A549 (cell line): ENCODE measurements at regions not wholly inside any gene's neighbourhood (a gene's known extent, or its start where the extent isn't known, plus 50 kb on each side); places are given as distances from the start of the nearest gene placed in this dataset.

Experiments used
- ATAC-seq, 2 experiments: fragments of 200-7000 bp in 1 of 2; fragments of >200 bp in 1 of 2; cut with Nextera tagmentation in 1 of 2; cut with Tn5 transposase in 1 of 2; 3 replicates each; pipeline versions ENCODE4 v1.8.0 to v1.9.1; 2018 to 2020; ENCODE audit warnings: mild to moderate bottlenecking in 1 of 2, moderate library complexity in 1 of 2
- CTCF ChIA-PET: fragments of 300-600 bp; sonication (Branson Sonifier 250); formaldehyde crosslinking; extraction: SDS; loops from one replicate; lab custom pipeline; 2021; ENCODE audit warnings: antibody characterized with exemption, inconsistent platforms; lab: Yijun Ruan, JAX
- POLR2A ChIA-PET: fragments of 350-600 bp; formaldehyde crosslinking; extraction: SDS; loops from one replicate; lab custom pipeline; 2021; ENCODE audit warnings: antibody characterized with exemption, inconsistent platforms; lab: Yijun Ruan, JAX
- DNase-seq, 2 experiments: peaks; one replicate each; pipeline versions ENCODE4 v3.0.0 to v3.0.0-alpha.2; 2011 to 2016; ENCODE audit warnings: low read depth in 1 of 2, low spot score in 1 of 2
- FAIRE-seq: peaks from 2 replicates; lab custom pipeline; 2011; peaks lifted over from hg19 to GRCh38; lab: Jason Lieb, UNC
- H3K27ac ChIP-seq, 2 experiments: fragments of >200 bp; sonication (Bioruptor Twin); formaldehyde crosslinking; 3 replicates each; pipeline ENCODE4 v1.5.1; 2016 to 2017
- H3K4me1 ChIP-seq: fragments of >200 bp; sonication (Bioruptor Twin); formaldehyde crosslinking; 3 replicates; pipeline ENCODE4 v1.6.1; 2016
- H3K4me2 ChIP-seq: fragments of >200 bp; sonication (Bioruptor Twin); formaldehyde crosslinking; 3 replicates; pipeline ENCODE4 v1.6.1; 2016
- H3K4me3 ChIP-seq: fragments of >200 bp; sonication (Bioruptor Twin); formaldehyde crosslinking; 3 replicates; pipeline ENCODE4 v1.5.1; 2016
- H3K9me3 ChIP-seq: fragments of >200 bp; sonication (Bioruptor Twin); formaldehyde crosslinking; 3 replicates; pipeline ENCODE4 v1.6.1; 2016
- CBX2 ChIP-seq: fragments of 200-600 bp; sonication (generic); IDR thresholded peaks from 2 replicates; pipeline ENCODE4 v1.6.1; 2016; ENCODE audit warnings: low read depth, mild to moderate bottlenecking, borderline replicate concordance
- CHD2 ChIP-seq: fragments of 150-350 bp; IDR thresholded peaks from 2 replicates; pipeline ENCODE4 v1.6.1; 2014; ENCODE audit warnings: low read length; ENCODE audit not compliant: partially characterized antibody
- CHD4 ChIP-seq: fragments of 200-600 bp; sonication (generic); IDR thresholded peaks from 2 replicates; pipeline ENCODE4 v1.6.1; 2016; ENCODE audit warnings: antibody characterized with exemption, mild to moderate bottlenecking, borderline replicate concordance
- EP300 ChIP-seq, 2 experiments: fragments of >200 bp; sonication (Bioruptor Twin); formaldehyde crosslinking; IDR thresholded peaks; 2 replicates in 1 of 2; 3 replicates in 1 of 2; pipeline ENCODE4 v1.6.1; 2016 to 2017
- FOSB ChIP-seq: fragments of 250-450 bp; sonication (Bioruptor Pico); IDR thresholded peaks from 2 replicates; pipeline ENCODE4 v1.5.0; 2020; ENCODE audit warnings: mild to moderate bottlenecking, moderate library complexity
- FOXS1 ChIP-seq: fragments of 250-450 bp; sonication (Bioruptor Pico); IDR thresholded peaks from 2 replicates; pipeline ENCODE4 v1.5.0; 2020; ENCODE audit warnings: mild to moderate bottlenecking, moderate library complexity
- GATA3 ChIP-seq: IDR thresholded peaks from 2 replicates; pipeline ENCODE4 v1.6.1; 2012; ENCODE audit warnings: borderline replicate concordance
- HOXB13 ChIP-seq: fragments of 250-450 bp; sonication (Bioruptor Pico); IDR thresholded peaks from 2 replicates; pipeline ENCODE4 v1.5.0; 2020; ENCODE audit warnings: low read depth, mild to moderate bottlenecking, moderate library complexity
- JUN ChIP-seq, 2 experiments: fragments of >200 bp; sonication (Bioruptor Twin); formaldehyde crosslinking; IDR thresholded peaks; 2 replicates in 1 of 2; 3 replicates in 1 of 2; pipeline ENCODE4 v1.6.1; 2016 to 2017
- JUNB ChIP-seq: fragments of >200 bp; sonication (Bioruptor Twin); formaldehyde crosslinking; IDR thresholded peaks from 2 replicates; pipeline ENCODE4 v1.6.1; 2016
- KDM5A ChIP-seq: fragments of 200-600 bp; sonication (generic); IDR thresholded peaks from 2 replicates; pipeline ENCODE4 v1.6.1; 2016; ENCODE audit warnings: antibody characterized with exemption, mild to moderate bottlenecking
- MYC ChIP-seq: IDR thresholded peaks from 2 replicates; pipeline ENCODE4 v1.6.1; 2012; ENCODE audit warnings: mild to moderate bottlenecking, inconsistent platforms, low read length, improper control_type of control experiment, borderline replicate concordance
- NFE2L2 ChIP-seq: fragments of 150-350 bp; conservative IDR thresholded peaks from 2 replicates; pipeline ENCODE4 v1.6.1; 2014; ENCODE audit warnings: low read length
- NPAS2 ChIP-seq: fragments of 250-450 bp; sonication (Bioruptor Pico); IDR thresholded peaks from 2 replicates; pipeline ENCODE4 v1.8.0; 2022; ENCODE audit warnings: mild to moderate bottlenecking, moderate library complexity, borderline replicate concordance
- PHF8 ChIP-seq: fragments of 200-600 bp; sonication (generic); IDR thresholded peaks from 2 replicates; pipeline ENCODE4 v1.6.1; 2016; ENCODE audit warnings: low read depth, mild to moderate bottlenecking, antibody characterized with exemption, moderate library complexity, borderline replicate concordance
- POLR2AphosphoS2 ChIP-seq: conservative IDR thresholded peaks from 2 replicates; pipeline ENCODE4 v1.6.1; 2012; ENCODE audit warnings: low read length, improper control_type of control experiment, inconsistent platforms
- RFX5 ChIP-seq: fragments of 450-650 bp; IDR thresholded peaks from 2 replicates; pipeline ENCODE4 v1.7.1; 2014; ENCODE audit warnings: antibody characterized with exemption, mild to moderate bottlenecking, moderate library complexity
- ZFP36 ChIP-seq: fragments of 450-650 bp; IDR thresholded peaks from 2 replicates; pipeline ENCODE4 v1.6.1; 2014; ENCODE audit warnings: borderline replicate concordance; ENCODE audit not compliant: partially characterized antibody
- WGBS: methylation state at CpG from one replicate; pipeline ENCODE4 v1.1.6; 2017; ENCODE audit errors: missing lambda C conversion rate; 5-methylcytosine and 5-hydroxymethylcytosine counted together
- TF ChIP-seq, protein P1 (sequence below): fragments of >200 bp; sonication (Bioruptor Twin); formaldehyde crosslinking; IDR thresholded peaks from 3 replicates; pipeline ENCODE4 v1.5.1; 2016
- TF ChIP-seq, protein P2 (sequence below): IDR thresholded peaks from 2 replicates; pipeline ENCODE4 v1.6.1; 2012
- TF ChIP-seq, protein P3 (sequence below): IDR thresholded peaks from 2 replicates; pipeline ENCODE4 v1.6.1; 2012; ENCODE audit warnings: low read depth, borderline replicate concordance
- TF ChIP-seq, protein P4 (sequence below): fragments of 450-650 bp; IDR thresholded peaks from 2 replicates; pipeline ENCODE4 v1.6.1; 2014; ENCODE audit warnings: antibody characterized with exemption

DNA sequence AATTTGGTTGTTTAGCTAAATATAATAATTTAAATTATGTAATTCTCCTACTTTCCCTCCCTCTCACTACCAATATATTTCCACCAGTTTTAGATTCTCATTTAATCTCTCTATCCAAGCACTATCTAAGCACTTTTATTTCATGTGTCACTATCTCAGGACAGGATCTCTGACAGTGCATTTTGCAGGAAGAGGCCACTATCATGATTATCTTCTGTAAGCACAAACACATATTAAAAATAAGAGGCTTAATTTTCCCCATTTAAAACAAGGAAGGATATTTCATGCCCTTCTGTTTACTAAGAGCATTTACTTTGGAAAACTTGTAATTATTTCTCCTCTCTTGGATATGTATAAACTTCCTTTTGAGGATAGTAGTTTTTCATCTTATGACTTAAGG is 726.2 kb upstream of the ZNF804A start (continued):
- TF ChIP-seq, protein P1, sequence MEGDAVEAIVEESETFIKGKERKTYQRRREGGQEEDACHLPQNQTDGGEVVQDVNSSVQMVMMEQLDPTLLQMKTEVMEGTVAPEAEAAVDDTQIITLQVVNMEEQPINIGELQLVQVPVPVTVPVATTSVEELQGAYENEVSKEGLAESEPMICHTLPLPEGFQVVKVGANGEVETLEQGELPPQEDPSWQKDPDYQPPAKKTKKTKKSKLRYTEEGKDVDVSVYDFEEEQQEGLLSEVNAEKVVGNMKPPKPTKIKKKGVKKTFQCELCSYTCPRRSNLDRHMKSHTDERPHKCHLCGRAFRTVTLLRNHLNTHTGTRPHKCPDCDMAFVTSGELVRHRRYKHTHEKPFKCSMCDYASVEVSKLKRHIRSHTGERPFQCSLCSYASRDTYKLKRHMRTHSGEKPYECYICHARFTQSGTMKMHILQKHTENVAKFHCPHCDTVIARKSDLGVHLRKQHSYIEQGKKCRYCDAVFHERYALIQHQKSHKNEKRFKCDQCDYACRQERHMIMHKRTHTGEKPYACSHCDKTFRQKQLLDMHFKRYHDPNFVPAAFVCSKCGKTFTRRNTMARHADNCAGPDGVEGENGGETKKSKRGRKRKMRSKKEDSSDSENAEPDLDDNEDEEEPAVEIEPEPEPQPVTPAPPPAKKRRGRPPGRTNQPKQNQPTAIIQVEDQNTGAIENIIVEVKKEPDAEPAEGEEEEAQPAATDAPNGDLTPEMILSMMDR = no peak
- TF ChIP-seq FOSB = no peak
- TF ChIP-seq, protein P2, sequence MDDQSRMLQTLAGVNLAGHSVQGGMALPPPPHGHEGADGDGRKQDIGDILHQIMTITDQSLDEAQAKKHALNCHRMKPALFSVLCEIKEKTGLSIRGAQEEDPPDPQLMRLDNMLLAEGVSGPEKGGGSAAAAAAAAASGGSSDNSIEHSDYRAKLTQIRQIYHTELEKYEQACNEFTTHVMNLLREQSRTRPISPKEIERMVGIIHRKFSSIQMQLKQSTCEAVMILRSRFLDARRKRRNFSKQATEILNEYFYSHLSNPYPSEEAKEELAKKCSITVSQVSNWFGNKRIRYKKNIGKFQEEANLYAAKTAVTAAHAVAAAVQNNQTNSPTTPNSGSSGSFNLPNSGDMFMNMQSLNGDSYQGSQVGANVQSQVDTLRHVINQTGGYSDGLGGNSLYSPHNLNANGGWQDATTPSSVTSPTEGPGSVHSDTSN = no peak
- no peak for TF ChIP-seq CHD4
- TF ChIP-seq JUN (IDR thresholded peaks at IDR 0.05) = no peak

DNA sequence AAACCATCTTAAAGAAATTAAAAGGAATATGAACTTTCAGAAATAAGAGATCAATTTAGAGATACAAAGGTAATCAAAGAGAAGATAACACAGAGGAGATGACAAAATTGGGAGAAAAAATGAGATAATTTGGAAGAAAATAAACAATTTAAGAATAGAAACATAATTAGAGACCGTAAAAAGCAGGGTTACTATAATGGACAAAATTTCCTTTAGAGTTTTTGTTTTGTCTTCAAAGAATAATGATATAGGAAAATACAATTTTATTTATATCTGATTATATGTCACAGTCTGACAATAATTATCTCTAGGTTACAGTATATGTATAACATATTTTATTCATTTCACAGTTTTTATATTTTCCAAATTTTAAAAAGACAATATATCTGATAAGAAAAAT is 716.4 kb upstream of the ZNF804A start:
- H3K4me3 ChIP-seq = no peak overlapping the region
- H3K27ac ChIP-seq = no peak overlapping the region
- CTCF ChIA-PET = no interaction called here
- POLR2A ChIA-PET = no interaction called here
- DNase-seq (no peak), FAIRE-seq (no peak), ATAC-seq (no peak)
- no peaks in the 10 kb centered on the region for H3K4me1 ChIP-seq
- H3K9me3 ChIP-seq = no peaks in the 10 kb centered on the region
- WGBS = 20% methylated on average over 1 of the region's 1 CpG
- H3K4me2 ChIP-seq = no peak overlapping the region
- TF ChIP-seq, protein P3, sequence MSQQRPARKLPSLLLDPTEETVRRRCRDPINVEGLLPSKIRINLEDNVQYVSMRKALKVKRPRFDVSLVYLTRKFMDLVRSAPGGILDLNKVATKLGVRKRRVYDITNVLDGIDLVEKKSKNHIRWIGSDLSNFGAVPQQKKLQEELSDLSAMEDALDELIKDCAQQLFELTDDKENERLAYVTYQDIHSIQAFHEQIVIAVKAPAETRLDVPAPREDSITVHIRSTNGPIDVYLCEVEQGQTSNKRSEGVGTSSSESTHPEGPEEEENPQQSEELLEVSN = no peak
- no peak for TF ChIP-seq PHF8
- TF ChIP-seq JUN (IDR thresholded peaks at IDR 0.05) = no peak
- TF ChIP-seq EP300 (IDR thresholded peaks at IDR 0.05) = no peak
- TF ChIP-seq FOXS1 (CRISPR knock-in tag) = no peak
- TF ChIP-seq GATA3 = no peak

DNA sequence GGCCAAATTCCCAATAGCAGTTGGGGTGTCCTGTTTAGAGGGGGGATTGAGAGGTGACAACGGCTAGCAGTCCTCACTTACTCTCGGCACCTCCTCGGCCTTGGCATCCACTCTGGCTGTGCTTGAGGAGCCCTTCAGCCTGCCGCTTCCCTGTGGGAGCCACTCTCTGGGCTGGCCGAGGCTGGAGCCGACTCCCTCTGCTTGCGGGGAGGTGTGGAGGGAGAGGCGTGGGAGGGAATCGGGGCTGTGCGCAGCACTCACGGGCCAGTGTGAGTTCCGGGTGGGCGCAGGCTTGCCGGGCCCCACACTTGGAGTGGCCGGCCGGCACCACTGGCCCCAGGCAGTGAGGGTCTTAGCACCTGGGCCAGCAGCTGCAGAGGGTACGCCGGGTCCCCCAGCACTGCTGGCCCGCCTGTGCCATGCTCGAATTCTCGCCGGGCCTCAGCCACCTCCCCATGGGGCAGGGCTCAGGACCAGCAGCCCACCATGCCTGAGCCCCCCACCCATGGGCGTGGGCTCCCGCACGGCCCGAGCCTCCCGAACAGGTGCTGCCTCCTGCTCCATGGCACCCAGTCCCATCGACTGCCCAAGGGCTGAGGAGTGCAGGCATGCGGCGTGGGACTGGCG is 705.9 kb upstream of the ZNF804A start:
- ATAC-seq = no peak
- H3K4me2 ChIP-seq = no peak overlapping the region
- no peak for DNase-seq
- TF ChIP-seq, protein P4, sequence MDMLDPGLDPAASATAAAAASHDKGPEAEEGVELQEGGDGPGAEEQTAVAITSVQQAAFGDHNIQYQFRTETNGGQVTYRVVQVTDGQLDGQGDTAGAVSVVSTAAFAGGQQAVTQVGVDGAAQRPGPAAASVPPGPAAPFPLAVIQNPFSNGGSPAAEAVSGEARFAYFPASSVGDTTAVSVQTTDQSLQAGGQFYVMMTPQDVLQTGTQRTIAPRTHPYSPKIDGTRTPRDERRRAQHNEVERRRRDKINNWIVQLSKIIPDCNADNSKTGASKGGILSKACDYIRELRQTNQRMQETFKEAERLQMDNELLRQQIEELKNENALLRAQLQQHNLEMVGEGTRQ = no peak
- no peak for TF ChIP-seq NFE2L2
- TF ChIP-seq CHD2 = no peak
- TF ChIP-seq KDM5A = no peak
- TF ChIP-seq CBX2 = no peak
- no peak for TF ChIP-seq POLR2AphosphoS2
- no peak for TF ChIP-seq RFX5
- TF ChIP-seq JUNB = no peak
- TF ChIP-seq ZFP36 = no peak
- no peak for TF ChIP-seq NPAS2 (CRISPR knock-in tag)
- TF ChIP-seq HOXB13 (CRISPR knock-in tag) = no peak
- TF ChIP-seq FOSB = no peak
- TF ChIP-seq FOXS1 (CRISPR knock-in tag) = no peak
- no peak for TF ChIP-seq MYC
- H3K4me1 ChIP-seq = no peaks in the 10 kb centered on the region
- FAIRE-seq = no peak
- ChIA-PET POLR2A (no interaction called here), CTCF (interaction anchor here (0.8 kb wide), 1 partner anchor 597 kb away, joined by 3 read pairs; no protein-coding TSS in a partner anchor)
- H3K27ac ChIP-seq = no peak overlapping the region
- WGBS = 73% methylated on average over 21 of the region's 31 CpGs
- no peaks in the 10 kb centered on the region for H3K9me3 ChIP-seq
- H3K4me3 ChIP-seq = no peak overlapping the region
